LHCN-M2 (cell line): ENCODE measurements at regions not wholly inside any gene's neighbourhood (a gene's known extent, or its start where the extent isn't known, plus 50 kb on each side); places are given as distances from the start of the nearest gene placed in this dataset.

ENCODE experiments used
- DNase-seq: peaks from one replicate; pipeline ENCODE4 v3.0.0-alpha.2; 2012; ENCODE audit warnings: low read depth

- peak; percentile 84 for DNase-seq
Observed at GRCh38 chr6:14713008-14713960, 532.6 kb upstream of the JARID2 start.

- peak; percentile 55 for DNase-seq
Observed at GRCh38 chr6:14713966-14714631, 531.8 kb upstream of the JARID2 start.

GRCh38 chr6:14715076-14715475, 530.8 kb upstream of the JARID2 start:
- no peak for DNase-seq

- DNase-seq = no peak
Observed at GRCh38 chr6:14716499-14717146, 529.2 kb upstream of the JARID2 start.

- DNase-seq = no peak
Observed at GRCh38 chr6:14717307-14717706, 528.6 kb upstream of the JARID2 start.

GRCh38 chr6:14718861-14719260, 527.0 kb upstream of the JARID2 start:
- no peak for DNase-seq

- no peak for DNase-seq
Observed at GRCh38 chr6:14719270-14719669, 526.6 kb upstream of the JARID2 start.

GRCh38 chr6:14720411-14721102, 525.3 kb upstream of the JARID2 start:
- no peak for DNase-seq

- DNase-seq = no peak
Observed at GRCh38 chr6:14721103-14721758, 524.6 kb upstream of the JARID2 start.

GRCh38 chr6:14722001-14722562, 523.8 kb upstream of the JARID2 start:
- no peak for DNase-seq

- DNase-seq = no peak
Observed at GRCh38 chr6:14722704-14723103, 523.2 kb upstream of the JARID2 start.

- DNase-seq = no peak
Observed at GRCh38 chr6:14723535-14724086, 522.3 kb upstream of the JARID2 start.

- DNase-seq = no peak
Observed at GRCh38 chr6:14724549-14724948, 521.3 kb upstream of the JARID2 start.

- no peak for DNase-seq
Observed at GRCh38 chr6:14726816-14727493, 518.9 kb upstream of the JARID2 start.

- no peak for DNase-seq
Observed at GRCh38 chr6:14727494-14728395, 518.1 kb upstream of the JARID2 start.

GRCh38 chr6:14728396-14729024, 517.4 kb upstream of the JARID2 start:
- DNase-seq = peak; percentile 66

- DNase-seq = no peak
Observed at GRCh38 chr6:14729129-14729871, 516.6 kb upstream of the JARID2 start.

GRCh38 chr6:14730654-14731053, 515.2 kb upstream of the JARID2 start:
- DNase-seq = no peak
